Spleen (tissue), 11 donors: ENCODE measurements at regions not wholly inside any gene's neighbourhood (a gene's known extent, or its start where the extent isn't known, plus 50 kb on each side); places are given as distances from the start of the nearest gene placed in this dataset.
"Not testable (repeated sequence)": the region's sequence is repeated elsewhere in the genome, so short reads cannot be mapped to it uniquely, and the experiment has no call there.

ENCODE experiments used
- DNase-seq: peaks from one replicate; pipeline ENCODE4 v3.0.0-alpha.2; 2020
- H3K27ac ChIP-seq, 8 donors: fragments of 200-600 bp; sonication (generic) in 7 of 8; 1 replicate in 4 of 8; 2 replicates in 4 of 8; pipeline versions ENCODE4 v1.5.0 to v1.8.0; 2016 to 2021; ENCODE audit warnings: inconsistent platforms in 4 of 8, mild to moderate bottlenecking in 4 of 8, moderate library complexity in 1 of 8
- H3K27me3 ChIP-seq, 7 donors: fragments of 200-600 bp; sonication (generic) in 6 of 7; replicated peaks in 1 of 7; 1 replicate in 4 of 7; 2 replicates in 3 of 7; pipeline versions ENCODE4 v1.5.0 to v1.8.0; 2016 to 2021; ENCODE audit warnings: inconsistent platforms in 3 of 7, mild to moderate bottlenecking in 1 of 7
- H3K36me3 ChIP-seq, 6 donors: fragments of 200-600 bp; sonication (generic) in 5 of 6; 1 replicate in 4 of 6; 2 replicates in 2 of 6; pipeline versions ENCODE4 v1.5.0 to v1.8.0; 2016 to 2021; ENCODE audit warnings: inconsistent platforms in 2 of 6
- H3K4me1 ChIP-seq, 6 donors: fragments of 200-600 bp; sonication (generic) in 5 of 6; 1 replicate in 3 of 6; 2 replicates in 3 of 6; pipeline versions ENCODE4 v1.5.0 to v1.8.0; 2016 to 2021; ENCODE audit warnings: inconsistent platforms in 3 of 6
- H3K4me3 ChIP-seq, 8 donors: fragments of 200-600 bp; sonication (generic) in 7 of 8; 1 replicate in 4 of 8; 2 replicates in 4 of 8; pipeline versions ENCODE4 v1.5.0 to v1.8.0; 2016 to 2021; ENCODE audit warnings: inconsistent platforms in 4 of 8, mild to moderate bottlenecking in 4 of 8, moderate library complexity in 2 of 8
- H3K9me3 ChIP-seq, 8 donors: fragments of 200-600 bp; sonication (generic) in 7 of 8; 1 replicate in 4 of 8; 2 replicates in 4 of 8; pipeline versions ENCODE4 v1.5.0 to v1.8.0; 2016 to 2021; ENCODE audit warnings: inconsistent platforms in 4 of 8
- CTCF ChIP-seq, 11 experiments: fragments of 200-600 bp in 7 of 11; fragments of 450-650 bp in 4 of 11; sonication (generic) in 4 of 11; IDR thresholded peaks in 8 of 11; conservative IDR thresholded peaks in 3 of 11; 1 replicate in 7 of 11; 2 replicates in 4 of 11; pipeline versions ENCODE4 v1.4.0 to v1.8.0; 2016 to 2021; ENCODE audit warnings: antibody characterized with exemption in 11 of 11, inconsistent platforms in 4 of 11, mild to moderate bottlenecking in 1 of 11
- POLR2A ChIP-seq, 3 donors: fragments of 450-650 bp; IDR thresholded peaks; one replicate each; pipeline ENCODE4 v1.5.1; 2017; ENCODE audit warnings: antibody characterized with exemption in 3 of 3, mild to moderate bottlenecking in 1 of 3
- POLR2AphosphoS5 ChIP-seq, 3 donors: sonication (generic); formaldehyde crosslinking; IDR thresholded peaks; one replicate each; pipeline ENCODE4 v1.5.1; 2017; ENCODE audit warnings: antibody characterized with exemption in 3 of 3
- WGBS, 5 donors: extraction: QIAGEN DNeasy Blood & Tissue Kit in 3 of 5; methylation state at CpG; one replicate each; pipeline versions ENCODE4 v1.1.5 to v1.1.7; 2013 to 2018; 5-methylcytosine and 5-hydroxymethylcytosine counted together
- intact Hi-C: fragments of 100-400 bp; cut with DNase I; formaldehyde crosslinking; loops from one replicate; pipeline ENCODE4 v1.15.0; 2023; ENCODE audit warnings: low total_unique reads
- donor health status: healthy with polysubstance abuse.
- donor health status: DM: no; HTN: no; CAD: no; lungs with moderate emphysema.
- donor health status: DM: no; HTN: no; CAD: no.
- donor health status: Bipolar disorder and iron deficiency.
- donor health status: healthy.
- donor health status: DM: no; HTN: no; CAD: no.
- donor health status: DM: yes; HTN: yes; CAD: no.

GRCh38 chr18:8882632-8883408, 177.5 kb downstream of the MTCL1 start:
- Histone ChIP-seq H3K4me3 (no peak overlapping the region), H3K4me1 (no peaks in the 10 kb centered on the region), H3K9me3 (peaks cover 0 to 53% (median 35%) of the 10 kb centered on the region in 8 donors), H3K27ac (no peak overlapping the region), H3K36me3 (no peaks in the 10 kb centered on the region), H3K27me3 (no peaks in the 10 kb centered on the region)
- DNase-seq = no peak
- TF ChIP-seq CTCF (IDR thresholded peaks at IDR 0.05 in 8 of 11, conservative IDR thresholded peaks at IDR 0.05 in 3 of 11) (no peak), POLR2A (IDR thresholded peaks at IDR 0.05) (no peak), POLR2AphosphoS5 (IDR thresholded peaks at IDR 0.05) (no peak)
- 78 to 83% (median 80%) methylated on average over 15 of the region's 15 CpGs for WGBS, 5 donors
- intact Hi-C loops = no loop called here

DNA sequence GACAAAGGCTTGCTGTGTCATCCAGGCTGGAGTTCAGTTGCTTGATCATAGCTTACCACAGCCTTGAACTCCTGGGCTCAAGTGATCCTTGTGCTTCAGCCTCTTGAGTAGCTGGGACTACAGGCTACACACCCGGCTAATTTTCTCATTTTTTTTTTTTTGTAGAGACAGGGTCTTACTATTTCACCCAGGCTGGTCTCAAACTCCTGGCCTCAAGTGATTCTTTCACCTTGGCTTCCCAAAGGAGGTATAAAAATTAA, 178.0 kb downstream of the MTCL1 start:
- Histone ChIP-seq H3K4me1 (no peaks in the 10 kb centered on the region), H3K36me3 (no peaks in the 10 kb centered on the region), H3K27me3 (no peaks in the 10 kb centered on the region), H3K27ac (no peak overlapping the region), H3K9me3 (peaks cover 0 to 56% (median 39%) of the 10 kb centered on the region in 8 donors), H3K4me3 (no peak overlapping the region)
- no peak for DNase-seq
- intact Hi-C loops = no loop called here
- no peak for TF ChIP-seq POLR2A (IDR thresholded peaks at IDR 0.05)
- TF ChIP-seq CTCF (IDR thresholded peaks at IDR 0.05 in 8 of 11, conservative IDR thresholded peaks at IDR 0.05 in 3 of 11) = no peak
- TF ChIP-seq POLR2AphosphoS5 (IDR thresholded peaks at IDR 0.05) = no peak
- 89 to 100% (median 95%) methylated on average over 1 of the region's 1 CpG for WGBS, 5 donors

DNA sequence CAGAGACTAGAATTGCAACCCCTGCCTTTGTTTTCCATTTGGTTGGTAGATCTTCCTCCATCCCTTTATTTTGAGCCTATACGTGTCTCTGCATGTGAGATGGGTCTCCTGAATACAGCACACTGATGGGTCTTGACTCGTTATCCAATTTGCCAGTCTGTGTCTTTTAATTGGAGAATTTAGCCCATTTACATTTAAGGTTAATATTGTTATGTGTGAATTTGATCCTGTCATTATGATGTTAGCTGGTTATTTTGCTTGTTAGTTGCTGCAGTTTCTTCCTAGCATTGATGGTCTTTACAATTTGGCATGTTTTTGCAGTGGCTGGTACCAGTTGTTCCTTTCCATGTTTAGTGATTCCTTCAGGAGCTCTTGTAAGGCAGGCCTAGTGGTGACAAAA, 182.5 kb downstream of the MTCL1 start:
- WGBS, 5 donors = 84 to 96% (median 89%) methylated on average over 2 of the region's 2 CpGs
- intact Hi-C loops, H3K4me3 ChIP-seq, DNase-seq, H3K27ac ChIP-seq, H3K36me3 ChIP-seq, H3K4me1 ChIP-seq, H3K27me3 ChIP-seq: not testable (repeated sequence)
- peaks cover 0 to 40% (median 22%) of the 10 kb centered on the region in 8 donors for H3K9me3 ChIP-seq

GRCh38 chr18:8889489-8889888, 184.1 kb downstream of the MTCL1 start:
- no peaks in the 10 kb centered on the region for H3K4me1 ChIP-seq
- TF ChIP-seq POLR2A (IDR thresholded peaks at IDR 0.05) = no peak
- TF ChIP-seq POLR2AphosphoS5 (IDR thresholded peaks at IDR 0.05) = no peak
- no peak for TF ChIP-seq CTCF (IDR thresholded peaks at IDR 0.05 in 8 of 11, conservative IDR thresholded peaks at IDR 0.05 in 3 of 11)
- no peak overlapping the region for H3K4me3 ChIP-seq
- no peak for DNase-seq
- intact Hi-C loops = no loop called here
- H3K27me3 ChIP-seq = peaks cover 0 to 9% (median 0%) of the 10 kb centered on the region in 7 donors
- peaks cover 0 to 27% (median 10%) of the 10 kb centered on the region in 8 donors for H3K9me3 ChIP-seq
- WGBS, 5 donors = 61 to 74% (median 71%) methylated on average over 2 of the region's 2 CpGs
- no peak overlapping the region for H3K27ac ChIP-seq
- no peaks in the 10 kb centered on the region for H3K36me3 ChIP-seq

DNA sequence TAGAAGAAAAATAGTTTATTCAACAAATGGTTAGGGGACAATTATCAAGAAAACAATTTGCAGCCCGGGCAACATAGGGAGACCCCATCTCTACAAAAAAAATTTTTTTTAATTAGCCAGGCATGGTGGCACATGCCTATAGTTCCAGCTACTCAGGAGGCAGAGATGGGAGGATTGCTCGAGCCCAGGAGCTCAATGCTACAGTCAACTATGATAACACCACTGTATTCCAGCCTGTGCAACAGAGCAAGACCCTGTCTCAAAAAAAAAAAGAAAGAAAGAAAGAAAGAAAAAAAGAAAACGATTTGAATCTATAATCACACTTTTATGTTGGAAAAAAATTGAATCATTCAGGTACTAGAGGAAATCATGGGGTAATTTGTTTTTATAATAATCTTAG, 185.1 kb downstream of the MTCL1 start:
- H3K4me3 ChIP-seq, intact Hi-C loops, H3K27me3 ChIP-seq, H3K4me1 ChIP-seq, H3K36me3 ChIP-seq, DNase-seq, H3K27ac ChIP-seq: not testable (repeated sequence)
- 67 to 81% (median 70%) methylated on average over 3 of the region's 3 CpGs for WGBS, 5 donors
- H3K9me3 ChIP-seq = peaks cover 0 to 20% (median 10%) of the 10 kb centered on the region in 8 donors
